Astrocyte of the spinal cord (primary cell): ENCODE measurements at regions not wholly inside any gene's neighbourhood (a gene's known extent, or its start where the extent isn't known, plus 50 kb on each side); places are given as distances from the start of the nearest gene placed in this dataset.
"Not testable (repeated sequence)": the region's sequence is repeated elsewhere in the genome, so short reads cannot be mapped to it uniquely, and the experiment has no call there.

ENCODE experiments used
- DNase-seq: peaks from one replicate; pipeline ENCODE4 v3.0.0; 2011; ENCODE audit warnings: low read depth, low spot score
- H3K4me3 ChIP-seq: 2 replicates; pipeline ENCODE4 v1.5.1; 2011; ENCODE audit warnings: low read depth, mild to moderate bottlenecking, low read length, moderate library complexity
- CTCF ChIP-seq: IDR thresholded peaks from 2 replicates; pipeline ENCODE4 v1.5.1; 2012; ENCODE audit warnings: low read depth, mild to moderate bottlenecking, low read length, inconsistent platforms
- in situ Hi-C: cut with HindIII; loops from 2 replicates; pipeline ENCODE4 v1.10.0; 2017; ENCODE audit warnings: low sequenced_read_pairs

GRCh38 chr14:27612121-27612520, 1014.3 kb upstream of the NOVA1 start:
- in situ Hi-C loops = no loop called here
- H3K4me3 ChIP-seq = no peak overlapping the region
- no peak for TF ChIP-seq CTCF
- DNase-seq = no peak

- in situ Hi-C loops = no loop called here
- H3K4me3 ChIP-seq = no peak overlapping the region
- DNase-seq = no peak
- TF ChIP-seq CTCF = no peak
Observed at GRCh38 chr14:27613102-27613501, 1015.3 kb upstream of the NOVA1 start.

- no peak for DNase-seq
- in situ Hi-C loops = no loop called here
- H3K4me3 ChIP-seq = no peak overlapping the region
- no peak for TF ChIP-seq CTCF
Observed at GRCh38 chr14:27623782-27624181, 1025.9 kb upstream of the NOVA1 start.

GRCh38 chr14:27634056-27634970, 1036.5 kb upstream of the NOVA1 start:
- DNase-seq = no peak
- in situ Hi-C loops = no loop called here
- H3K4me3 ChIP-seq = no peak overlapping the region
- no peak for TF ChIP-seq CTCF

GRCh38 chr14:27640688-27641087, 1042.9 kb upstream of the NOVA1 start:
- DNase-seq, in situ Hi-C loops, H3K4me3 ChIP-seq: not testable (repeated sequence)

GRCh38 chr14:27642251-27642866, 1044.5 kb upstream of the NOVA1 start:
- no peak overlapping the region for H3K4me3 ChIP-seq
- no peak for DNase-seq
- no peak for TF ChIP-seq CTCF
- in situ Hi-C loops = no loop called here

GRCh38 chr14:27660683-27661082, 1062.8 kb upstream of the NOVA1 start:
- no peak for TF ChIP-seq CTCF
- no peak overlapping the region for H3K4me3 ChIP-seq
- in situ Hi-C loops = no loop called here
- DNase-seq = no peak
